ENCODE measurements at regions not wholly inside any gene's neighbourhood (a gene's known extent, or its start where the extent isn't known, plus 50 kb on each side); places are given as distances from the start of the nearest gene placed in this dataset.

DNA sequence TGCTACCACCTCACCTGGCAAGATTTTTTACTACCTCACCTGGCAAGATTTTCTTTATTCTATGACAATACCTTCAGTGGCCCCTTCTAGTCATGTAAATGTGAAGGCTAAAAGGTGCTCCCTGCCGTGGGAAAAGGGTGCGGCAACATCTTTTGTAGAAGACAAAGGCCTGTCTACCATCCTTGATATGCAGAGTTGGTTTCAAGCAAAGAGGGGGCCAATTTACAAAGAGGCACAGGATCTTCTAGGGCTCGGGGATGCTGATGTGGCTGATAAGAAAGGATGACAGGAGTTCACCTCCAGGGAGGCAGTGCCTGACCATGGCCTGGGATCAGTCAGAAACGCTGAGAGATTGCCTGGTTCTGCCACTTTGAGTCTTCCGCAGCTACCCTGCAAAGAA is 165.4 kb upstream of the SLC1A4 start:
- H3K27me3 Mint-ChIP-seq = no peaks in the 10 kb centered on the region
- no peak overlapping the region for H3K4me3 Mint-ChIP-seq
- H3K27ac Mint-ChIP-seq = no peak overlapping the region
- H3K4me1 Mint-ChIP-seq = peaks cover 14% of the 10 kb centered on the region
- no peak for DNase-seq
- intact Hi-C loops (cut with micrococcal nuclease) = loop anchor here (5.0 kb wide), 1 partner anchor 39 kb away; no protein-coding TSS in a partner anchor
- peaks cover 4% of the 10 kb centered on the region for H3K9me3 Mint-ChIP-seq
- H3K36me3 Mint-ChIP-seq (ENCODE audit: low read depth) = no peaks in the 10 kb centered on the region

DNA sequence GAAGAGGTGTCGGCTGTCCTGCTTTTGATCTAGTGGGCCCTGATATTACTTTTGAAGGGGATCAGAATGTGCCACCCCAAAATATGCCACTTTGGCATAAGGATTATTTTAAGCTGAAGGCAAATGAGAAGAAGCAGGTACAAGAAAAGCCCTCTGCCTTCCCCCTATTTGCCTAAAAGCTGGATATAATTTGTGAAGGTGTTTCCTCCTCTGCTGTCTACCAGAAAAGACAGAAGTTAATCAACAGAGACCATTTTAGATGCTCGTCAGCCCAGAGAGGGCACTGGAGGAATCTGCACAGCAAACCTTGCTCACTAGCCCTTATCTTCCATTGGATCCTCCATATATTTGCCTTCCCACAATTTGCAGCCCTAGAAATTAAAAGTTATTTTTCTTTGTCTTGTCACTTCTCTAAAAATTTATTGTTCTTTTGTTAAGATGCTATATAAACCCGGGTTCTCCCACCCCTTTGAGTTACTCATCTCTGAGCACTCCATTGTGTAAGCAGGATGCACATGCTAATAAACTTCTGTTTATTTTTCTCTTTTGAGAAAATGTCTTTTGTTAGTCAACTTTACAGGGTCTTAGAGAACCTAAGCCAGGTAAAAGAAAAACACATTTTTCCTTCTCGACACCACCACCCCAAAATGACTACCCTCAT is 163.2 kb upstream of the SLC1A4 start:
- no peaks in the 10 kb centered on the region for H3K36me3 Mint-ChIP-seq (ENCODE audit: low read depth)
- H3K4me3 Mint-ChIP-seq = no peak overlapping the region
- H3K4me1 Mint-ChIP-seq = peaks cover 9% of the 10 kb centered on the region
- peaks cover 4% of the 10 kb centered on the region for H3K9me3 Mint-ChIP-seq
- H3K27me3 Mint-ChIP-seq = no peaks in the 10 kb centered on the region
- no peak overlapping the region for H3K27ac Mint-ChIP-seq
- DNase-seq = no peak
- intact Hi-C loops (cut with micrococcal nuclease) = no loop called here

DNA sequence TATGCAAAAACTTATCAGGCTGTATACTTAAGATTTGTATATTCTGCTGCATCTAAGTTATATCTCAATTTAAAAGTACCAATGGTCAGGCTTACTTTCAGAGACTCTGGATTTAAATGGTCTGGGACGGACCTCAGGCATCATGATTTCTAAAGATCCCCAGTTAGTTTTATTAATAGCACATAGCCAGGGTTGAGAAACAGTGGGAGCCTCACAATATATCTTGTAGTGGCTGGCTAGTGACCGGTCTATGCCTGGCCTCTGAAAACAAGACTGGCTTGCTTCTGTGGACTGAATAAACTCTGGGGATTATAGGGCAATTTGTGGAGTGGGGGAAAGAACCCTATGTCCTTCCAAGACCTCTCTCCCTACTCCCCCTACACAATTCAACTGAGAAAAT is 162.5 kb upstream of the SLC1A4 start:
- intact Hi-C loops (cut with micrococcal nuclease) = no loop called here
- H3K9me3 Mint-ChIP-seq = peaks cover 4% of the 10 kb centered on the region
- peaks cover 16% of the 10 kb centered on the region for H3K4me1 Mint-ChIP-seq
- no peak overlapping the region for H3K4me3 Mint-ChIP-seq
- no peaks in the 10 kb centered on the region for H3K27me3 Mint-ChIP-seq
- DNase-seq = no peak
- H3K27ac Mint-ChIP-seq = no peak overlapping the region
- H3K36me3 Mint-ChIP-seq (ENCODE audit: low read depth) = no peaks in the 10 kb centered on the region

DNA sequence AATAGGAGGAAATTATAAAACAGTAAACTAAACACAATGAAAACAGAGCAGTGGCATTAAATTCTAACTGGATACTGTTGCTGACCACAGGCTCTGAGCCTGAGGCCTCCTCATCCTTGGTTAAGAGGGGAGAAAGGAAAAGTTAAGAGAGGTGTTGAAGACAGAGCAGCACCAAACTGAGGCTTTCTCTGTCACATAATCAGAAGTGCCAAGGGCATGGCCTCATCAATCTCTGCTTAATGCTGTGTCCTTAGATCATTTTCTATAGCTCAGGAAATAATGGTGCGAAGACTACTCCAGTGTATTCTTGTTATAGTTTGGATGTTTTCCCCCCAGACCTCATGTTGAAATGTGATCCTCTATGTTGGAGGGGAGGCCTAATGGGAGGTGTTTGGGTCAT is 160.9 kb upstream of the SLC1A4 start:
- H3K36me3 Mint-ChIP-seq (ENCODE audit: low read depth) = no peaks in the 10 kb centered on the region
- intact Hi-C loops (cut with micrococcal nuclease) = no loop called here
- H3K9me3 Mint-ChIP-seq = no peaks in the 10 kb centered on the region
- H3K4me3 Mint-ChIP-seq = no peak overlapping the region
- peaks cover 2% of the 10 kb centered on the region for H3K27me3 Mint-ChIP-seq
- no peak overlapping the region for H3K27ac Mint-ChIP-seq
- peaks cover 22% of the 10 kb centered on the region for H3K4me1 Mint-ChIP-seq
- no peak for DNase-seq

DNA sequence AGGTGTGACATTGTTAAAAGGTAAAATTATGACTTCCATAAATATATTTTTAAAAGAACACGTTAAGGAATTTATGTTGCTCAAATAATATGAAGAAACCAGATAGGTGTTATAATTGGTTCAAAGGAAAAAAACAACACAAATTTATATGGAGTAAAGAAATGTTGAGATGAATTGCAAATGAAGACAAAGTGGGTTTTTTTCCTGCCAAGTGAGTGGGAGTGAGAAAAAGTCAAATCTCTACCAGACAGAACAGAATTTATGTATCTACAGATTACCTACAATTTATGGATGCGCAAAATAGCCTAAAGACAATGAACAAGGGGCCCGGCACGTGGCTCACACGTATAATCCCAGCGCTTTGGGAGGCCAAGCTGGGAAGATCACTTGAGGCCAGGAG is 159.7 kb upstream of the SLC1A4 start:
- H3K4me1 Mint-ChIP-seq = peaks cover 28% of the 10 kb centered on the region
- peaks cover 8% of the 10 kb centered on the region for H3K27me3 Mint-ChIP-seq
- no peaks in the 10 kb centered on the region for H3K36me3 Mint-ChIP-seq (ENCODE audit: low read depth)
- no peaks in the 10 kb centered on the region for H3K9me3 Mint-ChIP-seq
- no peak overlapping the region for H3K4me3 Mint-ChIP-seq
- H3K27ac Mint-ChIP-seq = no peak overlapping the region
- no peak for DNase-seq
- intact Hi-C loops (cut with micrococcal nuclease) = no loop called here

DNA sequence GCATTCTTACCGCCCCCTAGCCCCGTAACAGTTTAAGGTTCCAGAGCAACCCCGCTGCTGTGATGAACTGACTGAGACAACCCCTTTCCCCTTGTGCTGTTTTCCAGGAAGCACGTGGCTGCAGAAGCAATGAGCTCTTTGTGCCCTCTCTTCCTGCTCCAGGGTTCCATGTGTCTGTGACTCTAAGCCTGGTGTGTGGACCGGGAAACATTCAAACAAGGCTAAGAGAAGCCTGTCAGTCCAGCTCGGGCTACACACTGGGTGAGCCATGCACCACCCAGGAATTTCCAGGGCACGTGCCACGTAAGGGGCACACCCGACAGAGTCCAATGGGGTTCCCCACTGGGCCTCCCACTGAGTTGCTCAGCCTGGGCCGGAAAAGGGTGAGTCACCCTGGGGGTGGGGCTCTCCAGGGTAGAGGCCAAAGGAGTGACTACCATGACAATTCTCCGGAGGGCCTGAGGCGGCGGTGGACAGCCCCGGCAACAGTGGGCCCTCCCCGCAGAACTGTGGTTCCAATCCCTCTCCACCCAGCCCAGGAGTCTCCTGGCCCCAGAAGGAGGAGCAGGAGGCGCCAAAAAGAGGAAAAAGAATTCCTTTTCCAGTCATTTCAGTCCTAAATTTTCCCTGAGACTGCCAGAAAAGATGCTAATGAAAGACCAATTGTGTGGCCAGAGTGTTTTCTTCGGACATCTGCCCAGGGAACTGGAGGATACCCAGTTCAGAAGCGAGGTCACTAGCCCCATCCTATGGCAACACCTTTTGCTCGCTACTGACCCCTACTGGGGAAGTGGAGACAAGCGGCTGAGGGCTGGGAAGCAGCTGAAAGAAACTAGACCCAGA is 157.8 kb upstream of the SLC1A4 start:
- intact Hi-C loops (cut with micrococcal nuclease) = loop anchor here (1.0 to 2.0 kb wide), 8 partner anchors 11 to 187 kb away; no protein-coding TSS in a partner anchor
- peaks cover 28% of the 10 kb centered on the region for H3K4me1 Mint-ChIP-seq
- H3K27ac Mint-ChIP-seq = peak overlapping the region; percentile 85
- no peaks in the 10 kb centered on the region for H3K36me3 Mint-ChIP-seq (ENCODE audit: low read depth)
- no peaks in the 10 kb centered on the region for H3K9me3 Mint-ChIP-seq
- peak; percentile 95 for DNase-seq
- H3K27me3 Mint-ChIP-seq = peaks cover 8% of the 10 kb centered on the region
- H3K4me3 Mint-ChIP-seq = peak overlapping the region; percentile 57

DNA sequence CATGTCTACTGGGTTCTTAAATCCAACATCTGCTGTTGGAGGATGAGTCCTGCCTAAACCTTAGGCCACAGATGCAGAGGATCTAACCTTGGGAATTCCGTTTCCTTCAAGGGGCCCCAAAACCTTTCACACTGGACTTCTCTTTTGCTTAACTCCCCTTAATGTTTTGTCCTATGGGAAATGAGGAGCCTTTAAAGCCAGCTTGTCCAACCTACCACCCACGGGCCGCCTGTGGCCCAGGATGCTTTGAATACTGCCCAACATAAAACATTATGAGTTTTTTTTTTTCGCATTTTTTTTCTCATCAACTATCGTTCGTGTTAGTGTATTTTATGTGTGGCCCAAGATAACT is 157.2 kb upstream of the SLC1A4 start:
- no peaks in the 10 kb centered on the region for H3K9me3 Mint-ChIP-seq
- H3K36me3 Mint-ChIP-seq (ENCODE audit: low read depth) = no peaks in the 10 kb centered on the region
- H3K4me3 Mint-ChIP-seq = no peak overlapping the region
- DNase-seq = no peak
- peaks cover 28% of the 10 kb centered on the region for H3K4me1 Mint-ChIP-seq
- intact Hi-C loops (cut with micrococcal nuclease) = loop anchor here (1.0 to 2.0 kb wide), 8 partner anchors 12 to 187 kb away; no protein-coding TSS in a partner anchor
- H3K27me3 Mint-ChIP-seq = peaks cover 8% of the 10 kb centered on the region
- peak overlapping the region; percentile 12 for H3K27ac Mint-ChIP-seq

DNA sequence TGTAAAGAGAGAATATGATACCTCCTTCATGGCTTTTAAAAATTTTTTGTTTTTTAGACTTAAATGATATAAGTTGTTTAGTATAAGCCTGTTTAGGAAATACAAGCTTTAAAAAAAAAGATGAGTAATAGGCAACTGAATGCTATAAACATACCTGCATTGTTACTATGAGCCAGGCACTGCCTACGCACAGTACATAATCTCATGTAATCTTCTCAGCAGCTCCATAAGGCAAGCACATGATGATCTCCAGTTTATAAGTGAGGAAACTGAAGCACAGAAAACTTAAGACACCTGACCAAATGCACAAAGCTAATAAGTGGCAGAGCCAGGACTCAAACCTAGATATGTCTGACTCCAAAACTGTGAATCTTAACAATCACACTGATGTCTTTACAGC is 156.3 kb upstream of the SLC1A4 start:
- peaks cover 30% of the 10 kb centered on the region for H3K4me1 Mint-ChIP-seq
- intact Hi-C loops (cut with micrococcal nuclease) = no loop called here
- H3K27ac Mint-ChIP-seq = no peak overlapping the region
- no peak for DNase-seq
- peaks cover 8% of the 10 kb centered on the region for H3K27me3 Mint-ChIP-seq
- H3K4me3 Mint-ChIP-seq = no peak overlapping the region
- no peaks in the 10 kb centered on the region for H3K9me3 Mint-ChIP-seq
- no peaks in the 10 kb centered on the region for H3K36me3 Mint-ChIP-seq (ENCODE audit: low read depth)

DNA sequence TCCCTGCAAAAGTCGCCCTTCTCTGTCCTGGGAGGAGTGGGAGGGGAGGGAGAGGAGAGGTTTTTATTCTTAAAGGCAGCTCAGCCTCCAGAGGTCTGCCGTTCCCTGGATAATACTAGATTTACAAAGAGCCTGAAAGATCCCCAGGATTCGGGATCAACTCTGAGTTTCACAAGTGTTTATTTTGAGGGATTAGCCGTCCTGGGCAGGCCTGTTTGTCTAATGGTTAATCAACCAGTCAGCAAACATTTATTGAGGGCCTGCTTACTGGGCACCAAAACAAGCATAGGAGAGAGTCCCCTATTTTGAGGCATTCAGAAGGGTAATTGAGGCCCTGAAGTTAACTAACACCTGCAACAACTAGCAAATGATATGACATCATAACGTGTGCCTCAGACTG is 152.6 kb upstream of the SLC1A4 start:
- intact Hi-C loops (cut with micrococcal nuclease) = no loop called here
- Mint-ChIP-seq H3K27ac (no peak overlapping the region), H3K9me3 (no peaks in the 10 kb centered on the region), H3K36me3 (ENCODE audit: low read depth) (no peaks in the 10 kb centered on the region), H3K27me3 (peaks cover 8% of the 10 kb centered on the region), H3K4me1 (peaks cover 28% of the 10 kb centered on the region), H3K4me3 (no peak overlapping the region)
- DNase-seq = no peak

DNA sequence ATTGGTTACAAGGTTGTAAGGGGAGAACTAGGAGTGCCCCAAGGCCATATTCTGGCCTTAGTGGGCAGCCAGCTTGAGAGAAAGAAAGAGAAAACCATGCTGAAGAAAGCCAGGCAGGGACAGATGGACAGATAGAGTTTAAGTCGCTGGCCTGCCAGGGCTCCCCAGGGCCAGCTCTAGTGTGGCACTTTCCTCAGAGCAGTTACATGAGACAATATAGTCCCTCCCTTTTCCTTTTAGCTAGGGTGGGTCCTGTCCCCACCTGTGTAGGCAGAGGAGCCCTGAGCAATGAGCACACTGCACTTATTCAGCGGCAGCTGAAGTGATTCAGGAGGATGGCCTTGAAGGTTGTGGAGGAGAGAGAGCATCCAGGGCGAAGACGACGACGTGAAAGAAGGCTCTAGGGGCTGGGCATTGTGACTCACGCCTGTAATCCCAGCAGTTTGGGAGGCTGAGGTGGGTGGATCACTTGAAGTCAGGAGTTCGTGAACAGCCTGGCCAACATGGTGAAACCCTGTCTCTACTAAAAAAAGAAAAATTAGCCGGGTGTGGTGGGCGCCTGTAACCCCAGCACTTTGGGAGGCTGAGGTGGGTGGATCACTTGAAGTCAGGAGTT is 152.0 kb upstream of the SLC1A4 start:
- peaks cover 28% of the 10 kb centered on the region for H3K4me1 Mint-ChIP-seq
- intact Hi-C loops (cut with micrococcal nuclease) = no loop called here
- H3K27ac Mint-ChIP-seq = no peak overlapping the region
- no peak for DNase-seq
- no peak overlapping the region for H3K4me3 Mint-ChIP-seq
- H3K36me3 Mint-ChIP-seq (ENCODE audit: low read depth) = no peaks in the 10 kb centered on the region
- H3K27me3 Mint-ChIP-seq = peaks cover 8% of the 10 kb centered on the region
- no peaks in the 10 kb centered on the region for H3K9me3 Mint-ChIP-seq

DNA sequence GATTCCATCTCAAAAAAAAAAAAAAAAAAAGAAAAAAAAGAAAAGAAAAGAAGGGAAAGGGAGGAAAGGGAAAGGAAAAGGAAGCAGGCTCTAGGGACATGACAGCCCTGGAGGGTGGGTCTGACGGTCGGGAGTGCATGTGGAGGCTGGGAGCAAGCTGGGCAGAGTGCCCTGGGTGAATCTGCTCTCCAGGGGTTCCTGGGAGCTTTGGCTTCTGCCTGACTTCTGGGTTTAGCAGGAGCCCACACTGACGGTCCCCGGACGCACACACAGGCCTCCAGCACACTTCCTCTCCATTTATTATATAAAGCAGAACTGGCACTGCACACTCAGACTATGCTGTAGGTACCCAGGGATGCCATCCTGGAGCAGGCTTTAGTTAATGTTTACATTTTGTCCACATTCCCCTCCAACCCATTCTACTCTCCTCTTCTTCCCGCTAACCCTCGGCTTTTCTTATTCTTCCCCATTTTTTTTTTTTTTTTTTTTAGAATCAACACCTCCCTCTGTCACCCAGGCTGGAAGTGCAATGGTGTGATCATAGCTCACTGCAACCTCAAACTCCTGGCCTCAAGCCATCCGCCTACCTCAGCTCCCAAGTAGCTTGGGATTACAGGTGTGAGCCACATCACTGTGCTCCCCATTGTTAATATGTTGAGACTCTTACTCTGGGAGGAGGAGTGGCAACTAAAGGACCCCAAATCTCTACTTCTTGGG is 151.1 kb upstream of the SLC1A4 start:
- intact Hi-C loops (cut with micrococcal nuclease) = no loop called here
- Mint-ChIP-seq H3K4me3 (no peak overlapping the region), H3K36me3 (ENCODE audit: low read depth) (no peaks in the 10 kb centered on the region), H3K4me1 (peaks cover 24% of the 10 kb centered on the region), H3K9me3 (no peaks in the 10 kb centered on the region), H3K27me3 (peaks cover 8% of the 10 kb centered on the region), H3K27ac (no peak overlapping the region)
- no peak for DNase-seq

DNA sequence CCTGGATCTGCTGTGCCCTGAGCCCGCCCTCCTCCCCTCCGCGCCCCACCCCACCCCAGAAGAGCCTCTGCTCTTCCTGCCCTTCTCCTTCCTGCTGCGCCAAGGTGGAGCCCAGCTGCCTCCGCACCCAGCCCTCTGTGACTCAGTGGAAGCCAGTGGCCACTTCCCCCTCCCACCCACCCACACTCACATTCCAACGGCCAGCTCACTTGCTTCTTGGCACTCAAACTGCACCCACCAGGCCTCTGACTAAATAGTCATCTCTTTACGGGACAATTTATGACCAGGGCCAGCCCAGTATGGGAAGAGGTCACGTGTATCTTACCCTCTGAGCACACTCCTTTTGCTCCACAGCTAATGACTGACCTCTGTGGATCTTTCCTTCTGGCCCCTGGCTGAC is 150.4 kb upstream of the SLC1A4 start:
- Mint-ChIP-seq H3K4me3 (no peak overlapping the region), H3K9me3 (no peaks in the 10 kb centered on the region), H3K4me1 (peaks cover 17% of the 10 kb centered on the region), H3K27me3 (peaks cover under 1% of the 10 kb centered on the region), H3K27ac (no peak overlapping the region), H3K36me3 (ENCODE audit: low read depth) (no peaks in the 10 kb centered on the region)
- no peak for DNase-seq
- intact Hi-C loops (cut with micrococcal nuclease) = no loop called here

DNA sequence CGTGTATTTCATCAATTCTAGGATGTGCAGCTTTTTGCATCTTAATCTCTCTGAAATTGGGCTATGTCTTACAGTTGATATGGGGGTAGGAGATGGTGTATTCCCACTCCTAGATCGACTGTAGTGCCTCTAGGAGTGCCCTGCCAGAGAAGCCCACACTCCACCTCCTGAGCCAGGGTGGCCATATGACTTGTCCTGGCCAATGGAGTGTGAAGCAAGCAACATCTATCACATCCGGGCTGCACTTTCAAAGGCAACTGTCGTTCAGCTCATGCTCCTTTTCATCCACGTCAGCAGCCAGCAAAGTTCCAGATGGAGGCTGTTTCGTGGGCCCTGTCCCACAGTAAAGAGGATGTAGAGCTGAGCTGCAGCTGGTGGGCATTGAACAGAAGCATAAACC is 149.4 kb upstream of the SLC1A4 start:
- no peaks in the 10 kb centered on the region for H3K27me3 Mint-ChIP-seq
- H3K27ac Mint-ChIP-seq = peak overlapping the region; percentile 37
- intact Hi-C loops (cut with micrococcal nuclease) = no loop called here

DNA sequence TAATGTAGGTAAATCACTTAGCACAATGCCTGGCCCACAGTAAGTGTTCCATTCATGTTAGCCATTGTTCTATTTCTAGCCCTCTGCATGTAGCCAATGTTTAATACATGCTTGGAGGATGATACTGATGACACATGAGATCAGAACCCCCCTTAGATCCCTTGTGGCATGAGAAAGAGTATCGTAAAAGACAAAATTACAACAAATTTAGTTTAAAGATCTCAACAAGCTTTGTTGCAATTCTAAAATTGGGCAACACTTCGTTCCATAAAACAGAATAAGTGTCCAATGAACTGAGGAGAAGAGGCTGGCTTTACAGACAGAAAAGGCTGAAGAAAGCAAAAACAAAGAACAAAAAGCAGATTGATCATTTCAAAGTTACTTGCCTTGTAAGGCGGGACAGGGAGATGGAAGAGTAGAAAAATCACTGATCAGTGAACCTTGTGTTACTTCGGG is 148.7 kb upstream of the SLC1A4 start:
- intact Hi-C loops (cut with micrococcal nuclease) = no loop called here
- DNase-seq = no peak
- Mint-ChIP-seq H3K27ac (no peak overlapping the region), H3K36me3 (ENCODE audit: low read depth) (no peaks in the 10 kb centered on the region), H3K4me1 (peaks cover 16% of the 10 kb centered on the region), H3K9me3 (no peaks in the 10 kb centered on the region), H3K27me3 (peaks cover 3% of the 10 kb centered on the region), H3K4me3 (no peak overlapping the region)

More for the DNA sequence above, 149.4 kb upstream of the SLC1A4 start:
- Mint-ChIP-seq H3K4me1 (peaks cover 16% of the 10 kb centered on the region), H3K4me3 (no peak overlapping the region), H3K36me3 (ENCODE audit: low read depth) (no peaks in the 10 kb centered on the region), H3K9me3 (no peaks in the 10 kb centered on the region)
- peak; percentile 66 for DNase-seq
